ENCODE measurements at regions not wholly inside any gene's neighbourhood (a gene's known extent, or its start where the extent isn't known, plus 50 kb on each side); places are given as distances from the start of the nearest gene placed in this dataset.

DNA sequence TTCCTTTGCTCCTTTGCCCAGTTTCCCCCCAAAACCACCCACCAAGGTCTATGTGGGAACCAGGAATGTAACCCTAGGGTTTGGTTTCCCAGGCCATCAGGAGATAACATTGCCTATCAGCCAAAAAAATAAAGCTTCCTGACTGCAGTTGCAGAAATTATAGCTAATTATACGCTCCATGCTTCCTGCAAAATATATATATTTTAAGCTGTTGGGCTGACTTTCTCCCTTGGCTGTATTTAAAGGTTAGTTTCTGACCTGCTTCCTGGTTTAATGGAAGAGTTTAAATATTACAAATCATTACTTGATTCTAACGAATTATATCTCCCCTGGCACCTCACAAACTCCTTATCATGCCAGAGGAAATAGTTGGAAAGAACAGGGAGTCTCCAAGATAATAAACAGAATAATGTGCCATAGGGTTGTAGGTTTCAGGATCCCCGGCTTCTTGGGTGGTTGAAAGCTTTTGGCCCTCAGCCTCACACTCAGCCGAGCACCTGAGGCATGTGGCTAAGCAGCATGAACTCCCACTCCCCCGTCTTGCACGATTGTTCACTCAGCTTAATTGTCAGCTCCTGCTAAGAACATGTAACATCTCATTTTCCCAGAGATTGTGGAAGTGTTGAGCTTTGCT lies 79.9 kb downstream of the FZD1 start:
- H3K4me3 ChIP-seq (replicated peaks; ENCODE audit: low read depth, low read length), result no peak overlapping the region
- DNase-seq (ENCODE audit: low read depth), result no peak
- TF ChIP-seq, protein P1, sequence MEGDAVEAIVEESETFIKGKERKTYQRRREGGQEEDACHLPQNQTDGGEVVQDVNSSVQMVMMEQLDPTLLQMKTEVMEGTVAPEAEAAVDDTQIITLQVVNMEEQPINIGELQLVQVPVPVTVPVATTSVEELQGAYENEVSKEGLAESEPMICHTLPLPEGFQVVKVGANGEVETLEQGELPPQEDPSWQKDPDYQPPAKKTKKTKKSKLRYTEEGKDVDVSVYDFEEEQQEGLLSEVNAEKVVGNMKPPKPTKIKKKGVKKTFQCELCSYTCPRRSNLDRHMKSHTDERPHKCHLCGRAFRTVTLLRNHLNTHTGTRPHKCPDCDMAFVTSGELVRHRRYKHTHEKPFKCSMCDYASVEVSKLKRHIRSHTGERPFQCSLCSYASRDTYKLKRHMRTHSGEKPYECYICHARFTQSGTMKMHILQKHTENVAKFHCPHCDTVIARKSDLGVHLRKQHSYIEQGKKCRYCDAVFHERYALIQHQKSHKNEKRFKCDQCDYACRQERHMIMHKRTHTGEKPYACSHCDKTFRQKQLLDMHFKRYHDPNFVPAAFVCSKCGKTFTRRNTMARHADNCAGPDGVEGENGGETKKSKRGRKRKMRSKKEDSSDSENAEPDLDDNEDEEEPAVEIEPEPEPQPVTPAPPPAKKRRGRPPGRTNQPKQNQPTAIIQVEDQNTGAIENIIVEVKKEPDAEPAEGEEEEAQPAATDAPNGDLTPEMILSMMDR (IDR thresholded peaks at IDR 0.05; ENCODE audit: low read length, missing control alignments), result no peak

DNA sequence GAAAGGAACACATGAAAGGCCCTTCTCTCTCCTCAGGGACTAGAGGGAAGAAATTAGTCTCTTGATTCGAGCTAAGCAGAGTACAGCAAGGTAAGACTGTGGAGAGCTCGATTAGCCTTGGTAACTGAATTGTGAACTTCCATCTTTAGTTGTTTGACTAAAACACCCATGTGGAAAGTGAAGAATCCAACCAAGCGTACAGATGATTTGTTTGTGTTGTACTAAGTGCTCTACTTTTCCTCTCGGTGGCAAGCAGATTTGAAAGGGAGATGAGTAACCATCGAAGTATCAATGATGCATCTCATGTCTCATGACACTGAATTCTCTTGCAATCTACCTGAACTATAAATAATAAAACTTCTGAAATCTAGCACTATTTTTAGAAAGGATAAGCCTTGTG lies 80.7 kb downstream of the FZD1 start:
- TF ChIP-seq, protein P1 (IDR thresholded peaks at IDR 0.05; ENCODE audit: low read length, missing control alignments), result no peak
- DNase-seq (ENCODE audit: low read depth), result no peak
- H3K4me3 ChIP-seq (replicated peaks; ENCODE audit: low read depth, low read length), result no peak overlapping the region

DNA sequence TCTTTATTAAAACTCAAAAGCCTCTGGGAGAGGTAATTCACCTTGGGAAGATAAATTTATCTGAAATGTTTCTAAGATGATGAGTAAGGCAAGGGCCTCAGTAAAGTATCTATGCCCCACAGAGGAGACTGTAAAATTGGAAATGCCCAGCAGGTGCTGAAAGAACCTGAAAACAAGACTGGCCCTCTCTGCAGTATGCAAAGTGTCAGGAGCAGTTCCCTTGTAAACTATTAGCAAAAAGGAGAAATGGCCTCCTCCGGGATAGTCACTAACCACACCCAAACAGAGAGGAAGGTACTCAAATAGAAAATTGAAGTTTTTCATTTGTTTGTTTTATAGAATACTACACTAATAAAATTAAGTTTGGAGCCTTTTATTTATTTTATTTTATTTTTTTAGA lies 81.2 kb downstream of the FZD1 start:
- TF ChIP-seq, protein P1 (IDR thresholded peaks at IDR 0.05; ENCODE audit: low read length, missing control alignments), result no peak
- H3K4me3 ChIP-seq (replicated peaks; ENCODE audit: low read depth, low read length), result no peak overlapping the region
- DNase-seq (ENCODE audit: low read depth), result no peak

DNA sequence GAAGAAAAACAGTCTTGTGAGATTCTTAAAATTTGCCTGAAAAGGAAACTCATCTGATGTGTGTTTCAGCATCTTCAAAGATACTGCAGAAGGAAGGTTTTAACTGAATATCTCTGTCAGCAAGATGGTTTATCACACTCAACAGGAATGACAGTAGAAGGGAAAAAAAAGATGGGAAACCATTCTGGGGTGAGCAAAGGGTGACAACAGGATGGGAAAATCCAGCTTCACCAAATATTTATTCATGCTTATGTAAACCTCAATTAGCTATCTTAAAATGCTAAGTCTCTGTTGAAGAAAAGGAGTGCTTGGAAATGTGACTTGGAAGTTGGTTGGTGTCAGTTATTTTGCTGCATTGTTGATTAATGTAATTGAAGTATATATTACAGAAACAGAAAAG lies 82.2 kb downstream of the FZD1 start:
- H3K4me3 ChIP-seq (replicated peaks; ENCODE audit: low read depth, low read length), result no peak overlapping the region
- DNase-seq (ENCODE audit: low read depth), result no peak
- TF ChIP-seq, protein P1 (IDR thresholded peaks at IDR 0.05; ENCODE audit: low read length, missing control alignments), result no peak

DNA sequence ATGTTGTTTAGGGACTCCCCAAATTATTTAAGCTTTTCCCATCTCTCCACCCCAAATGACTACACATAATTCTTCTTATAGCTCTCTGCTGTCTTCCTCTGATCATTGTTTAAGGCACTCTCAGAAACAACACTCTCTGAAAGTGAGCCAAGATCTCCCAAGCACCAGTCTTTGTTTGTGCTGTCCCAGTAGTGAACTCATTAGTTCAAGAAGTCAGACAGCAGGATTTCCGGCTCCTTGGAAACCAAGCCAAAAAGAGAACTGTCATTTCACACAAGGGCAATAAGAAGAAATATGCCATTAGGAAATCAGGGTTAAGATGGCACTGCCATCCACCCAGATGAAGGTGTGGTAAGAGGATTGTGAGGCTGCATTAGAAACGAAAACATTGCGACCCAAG lies 83.1 kb downstream of the FZD1 start:
- TF ChIP-seq, protein P1 (IDR thresholded peaks at IDR 0.05; ENCODE audit: low read length, missing control alignments), result no peak
- H3K4me3 ChIP-seq (replicated peaks; ENCODE audit: low read depth, low read length), result no peak overlapping the region
- DNase-seq (ENCODE audit: low read depth), result peak; percentile 63

DNA sequence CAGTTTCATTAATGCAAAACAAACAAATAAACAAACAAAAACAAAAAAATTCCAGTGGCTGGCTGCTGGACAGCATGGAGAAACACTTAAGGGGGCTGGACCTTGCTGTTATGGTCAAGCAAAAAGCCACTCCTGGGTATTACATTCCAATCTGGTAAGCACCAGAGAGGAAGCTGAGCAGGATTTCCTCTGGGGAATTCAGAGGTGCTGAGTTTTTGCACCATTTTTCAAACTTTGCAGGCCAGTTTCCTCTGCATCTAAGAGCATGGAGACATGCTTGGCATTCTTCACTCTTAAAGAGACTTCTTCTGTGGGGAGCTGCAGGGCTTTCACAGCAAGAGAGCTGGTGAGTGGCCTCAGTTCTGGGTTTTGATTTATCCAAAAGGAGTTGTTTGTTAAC lies 84.5 kb downstream of the FZD1 start:
- no peak overlapping the region for H3K4me3 ChIP-seq (replicated peaks; ENCODE audit: low read depth, low read length)
- DNase-seq (ENCODE audit: low read depth), result peak; percentile 55
- TF ChIP-seq, protein P1 (IDR thresholded peaks at IDR 0.05; ENCODE audit: low read length, missing control alignments), result no peak

DNA sequence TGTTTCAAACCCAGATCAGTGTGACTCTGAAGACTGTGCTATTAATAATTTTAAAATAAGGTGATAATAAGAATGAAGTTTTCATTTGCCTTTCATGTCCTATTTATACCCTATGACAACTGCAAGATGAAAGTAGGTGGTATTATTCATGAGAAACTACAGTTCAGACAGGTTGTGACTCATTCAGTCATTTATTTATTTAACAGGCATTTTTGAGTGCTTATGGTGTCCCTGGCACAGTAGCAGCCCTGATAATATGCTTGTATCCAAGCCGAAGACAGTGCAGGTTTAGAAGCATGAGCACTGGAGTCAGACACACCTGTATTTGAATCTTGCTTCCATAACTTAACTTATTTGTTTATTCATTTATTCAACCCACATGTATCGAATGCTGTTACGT lies 87.1 kb downstream of the FZD1 start:
- no peak overlapping the region for H3K4me3 ChIP-seq (replicated peaks; ENCODE audit: low read depth, low read length)
- DNase-seq (ENCODE audit: low read depth), result peak; percentile 18
- TF ChIP-seq, protein P1 (IDR thresholded peaks at IDR 0.05; ENCODE audit: low read length, missing control alignments), result no peak
